ENCODE measurements at regions not wholly inside any gene's neighbourhood (a gene's known extent, or its start where the extent isn't known, plus 50 kb on each side); places are given as distances from the start of the nearest gene placed in this dataset.
"Not testable (repeated sequence)": the region's sequence is repeated elsewhere in the genome, so short reads cannot be mapped to it uniquely, and the experiment has no call there.

GRCh38 chr12:82529101-82529500, 157.6 kb upstream of the TMTC2 start:
- no peak for DNase-seq

DNA sequence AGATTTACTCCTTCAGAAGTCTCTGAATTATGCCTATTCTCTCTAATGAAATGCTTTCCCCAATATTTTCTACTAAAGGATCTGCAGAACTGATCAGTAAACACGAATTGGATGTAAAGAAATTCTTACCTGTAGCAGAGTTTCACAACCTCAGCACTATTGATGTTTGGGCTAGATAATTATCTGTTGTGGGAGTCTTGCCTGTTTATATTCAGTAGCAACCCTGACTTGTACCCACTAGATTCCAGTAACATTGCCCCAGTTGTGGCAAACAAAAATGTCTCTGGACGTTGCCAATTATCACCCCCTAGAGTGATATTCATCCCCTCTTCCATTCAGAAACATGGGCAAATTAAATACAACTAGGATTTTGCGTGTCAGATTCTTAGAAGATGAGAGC, 156.8 kb upstream of the TMTC2 start:
- DNase-seq, result no peak

GRCh38 chr12:82530394-82530793, 156.3 kb upstream of the TMTC2 start:
- no peak for DNase-seq

DNA sequence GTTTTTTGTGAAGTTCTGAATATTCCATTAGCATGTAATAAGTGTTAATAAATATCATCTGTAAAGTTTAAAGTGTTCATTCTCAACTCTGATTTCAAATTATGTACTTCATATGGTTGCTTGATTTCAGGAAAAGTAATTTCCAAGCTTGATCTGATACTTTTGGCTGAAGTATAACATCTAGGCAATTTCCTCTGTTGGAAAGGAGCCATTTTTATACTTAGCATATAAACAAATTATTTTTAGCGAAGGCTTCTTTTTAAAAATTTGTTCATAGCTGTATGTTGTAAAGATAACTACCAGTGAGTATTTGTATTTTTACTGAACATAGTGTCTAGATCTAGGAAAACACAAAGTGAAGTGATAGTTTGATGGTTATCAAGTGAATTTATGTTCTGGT, 153.4 kb upstream of the TMTC2 start:
- no peak for DNase-seq

- DNase-seq, result no peak
Observed at GRCh38 chr12:82537436-82537835, 149.3 kb upstream of the TMTC2 start.

GRCh38 chr12:82554529-82554928, 132.2 kb upstream of the TMTC2 start:
- no peak for DNase-seq

DNA sequence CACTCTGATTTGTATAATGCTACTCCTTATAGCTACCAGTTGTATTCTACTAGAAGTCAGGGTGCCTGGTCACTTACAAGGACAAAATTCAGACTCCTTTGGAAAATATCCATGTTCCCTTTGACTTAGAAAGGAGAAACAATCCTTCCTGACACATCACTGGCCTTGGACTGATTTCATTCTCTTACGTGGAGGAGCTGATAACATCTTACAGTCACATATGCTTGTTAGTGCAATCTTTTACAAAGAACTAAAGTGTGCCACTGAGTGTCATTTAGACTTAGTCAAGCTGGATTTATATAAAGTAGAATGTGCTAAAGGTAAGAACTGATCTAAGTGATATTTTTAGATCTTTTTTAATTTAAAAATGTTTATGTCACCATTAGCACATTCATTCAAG, 131.0 kb upstream of the TMTC2 start:
- DNase-seq, result no peak

DNA sequence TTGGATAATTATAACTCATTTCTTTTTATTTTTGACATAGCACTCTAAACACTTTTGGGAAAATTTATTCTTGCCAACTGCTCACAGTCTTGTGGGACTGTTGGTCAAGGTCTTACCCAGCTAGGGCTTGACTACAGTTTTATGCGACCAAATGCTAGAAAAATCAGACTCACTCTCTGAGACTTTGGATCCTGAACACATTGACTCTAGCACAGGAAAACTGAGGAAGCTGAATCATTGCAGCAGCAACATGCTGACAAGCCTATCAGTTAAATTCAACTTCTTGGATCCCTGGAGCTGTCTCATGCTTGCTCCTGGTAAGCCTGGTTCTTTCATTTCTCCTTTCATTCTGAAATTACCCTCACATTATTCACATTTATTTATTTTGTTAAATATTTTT, 120.7 kb upstream of the TMTC2 start:
- no peak for DNase-seq

DNA sequence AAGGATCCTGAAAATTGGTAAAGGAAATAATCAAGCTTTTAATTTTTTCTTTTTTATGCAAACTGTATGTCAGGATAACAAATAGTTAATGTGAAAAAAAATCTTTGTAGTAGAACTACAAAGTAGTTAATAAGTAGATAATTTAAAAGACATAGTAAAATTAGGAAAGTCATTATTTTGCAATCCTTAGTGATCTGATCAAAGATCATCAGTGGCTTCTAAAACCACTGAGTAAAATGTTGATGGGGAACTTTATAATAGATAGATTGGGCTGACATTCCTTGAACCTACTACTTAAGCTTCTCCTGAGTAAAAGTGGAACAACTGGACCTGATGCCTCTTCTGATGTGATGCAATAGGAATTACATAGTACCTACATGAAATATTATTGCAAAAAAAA, 119.0 kb upstream of the TMTC2 start:
- no peak for DNase-seq

DNA sequence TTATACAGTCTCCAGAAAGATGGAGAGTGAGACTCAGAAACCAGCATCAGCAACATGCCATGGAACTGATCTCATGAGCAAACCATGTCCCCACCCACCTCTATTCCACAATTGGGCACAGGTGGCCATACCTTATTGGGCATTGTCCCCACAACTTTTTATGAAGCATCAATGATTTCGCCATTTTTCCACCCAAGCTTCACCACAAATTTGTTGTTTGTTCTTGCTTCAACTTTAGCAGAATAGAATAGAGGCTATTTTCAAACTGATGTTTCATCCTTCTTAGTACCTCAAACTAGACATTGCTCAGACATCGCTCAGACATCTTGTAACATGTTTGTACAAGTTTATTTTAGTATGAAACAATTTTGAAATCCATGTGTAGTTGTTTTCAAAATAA, 112.5 kb upstream of the TMTC2 start:
- DNase-seq, result no peak

DNA sequence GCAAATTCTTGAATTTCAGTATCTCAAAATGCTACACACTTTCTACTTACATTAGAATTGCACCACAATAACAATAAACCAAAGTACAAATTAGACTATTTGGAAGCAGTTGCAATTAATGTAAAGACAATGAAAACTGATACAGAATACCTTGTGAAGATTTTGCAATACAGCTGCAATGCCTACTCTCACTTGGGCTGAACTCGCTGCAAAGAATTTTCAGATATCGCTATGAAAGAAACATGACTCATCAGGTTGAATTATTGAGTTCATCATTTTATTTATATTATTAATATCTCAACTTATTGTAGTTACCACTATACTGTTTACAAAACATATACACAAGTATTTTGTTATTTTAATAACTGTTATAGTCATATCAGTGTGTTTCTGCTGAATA, 108.0 kb upstream of the TMTC2 start:
- DNase-seq, result no peak

DNA sequence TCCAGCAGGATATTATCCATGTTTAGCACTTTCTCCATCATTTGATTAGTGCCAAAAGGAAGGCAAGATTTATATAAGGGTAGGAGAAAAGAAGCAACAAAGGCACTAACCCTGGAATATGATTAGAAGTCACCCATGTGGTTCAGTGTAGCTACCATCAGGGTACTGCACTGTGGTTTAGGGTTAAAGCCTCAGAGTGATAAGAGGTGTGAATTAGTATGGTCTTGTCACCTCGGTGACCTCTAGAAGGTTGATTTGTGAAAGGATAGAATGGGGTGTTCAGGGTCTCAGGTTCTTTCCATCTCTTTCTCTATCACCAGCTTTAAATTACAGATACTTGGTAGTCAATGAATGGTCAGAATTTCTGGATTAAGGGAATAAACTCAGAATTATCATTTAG, 103.0 kb upstream of the TMTC2 start:
- no peak for DNase-seq

DNA sequence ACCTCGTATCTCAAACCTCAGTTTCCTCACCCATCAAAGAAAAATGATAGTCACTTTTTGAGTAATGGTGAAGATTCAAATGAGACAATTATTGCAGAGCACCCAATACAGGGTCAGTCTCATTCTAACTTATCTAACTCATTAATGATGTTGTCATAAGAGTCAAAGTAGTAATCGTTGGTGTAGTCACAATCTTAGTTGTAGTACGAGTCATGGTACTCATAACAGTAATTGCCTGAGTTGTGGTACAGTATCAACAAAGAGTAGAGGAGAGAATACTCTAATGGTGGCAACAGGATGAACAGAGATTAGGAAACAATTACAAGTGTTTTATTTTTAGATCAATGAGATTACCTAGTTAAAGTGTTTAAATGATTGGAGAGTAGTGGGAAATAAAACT, 93.6 kb upstream of the TMTC2 start:
- DNase-seq, result no peak

DNA sequence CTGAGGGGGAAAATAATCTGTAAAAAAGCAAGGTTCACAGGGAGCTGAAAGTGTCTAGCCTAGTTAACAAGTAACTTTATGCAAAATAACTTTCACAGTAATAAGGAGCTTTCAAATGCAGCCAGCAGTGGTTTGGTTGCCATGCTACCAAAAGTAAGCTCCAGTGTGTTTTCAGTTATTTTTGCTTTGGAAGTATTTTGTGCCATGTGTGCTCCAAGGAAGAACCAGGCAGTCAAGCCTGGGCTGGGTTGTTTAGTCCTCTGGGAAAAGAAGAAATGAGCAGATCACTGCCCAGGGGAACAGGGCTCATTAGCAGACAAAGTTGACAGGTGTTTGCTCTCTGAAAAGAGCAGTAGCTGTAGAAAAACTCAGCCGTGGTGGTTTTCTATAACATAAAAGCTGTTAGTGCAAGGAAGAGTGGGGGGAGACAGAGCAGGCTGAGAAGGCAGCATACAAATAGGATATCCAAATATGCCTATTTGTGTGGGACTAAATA, 92.8 kb upstream of the TMTC2 start:
- no peak for DNase-seq

GRCh38 chr12:82595941-82596340, 90.8 kb upstream of the TMTC2 start:
- no peak for DNase-seq

- no peak for DNase-seq
Observed at GRCh38 chr12:82596483-82596882, 90.2 kb upstream of the TMTC2 start.

DNA sequence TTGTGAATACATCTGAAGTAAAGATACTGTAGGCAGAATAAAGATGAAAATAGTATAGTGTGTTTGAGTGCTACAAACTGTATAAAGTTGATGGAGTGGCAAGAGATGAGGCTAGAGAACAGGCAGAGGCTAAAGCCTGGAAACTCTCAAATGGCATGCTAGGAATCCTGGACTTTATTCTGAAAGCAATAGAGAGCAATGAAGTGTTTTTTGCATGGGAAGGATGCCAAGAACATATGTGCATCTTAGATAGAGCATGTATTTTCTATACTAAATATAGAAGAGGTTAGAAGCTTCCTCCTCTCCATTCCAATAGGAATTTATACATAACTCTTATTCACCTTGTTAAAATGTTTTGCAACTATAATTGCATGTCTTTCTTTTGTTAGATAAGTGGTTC, 86.3 kb upstream of the TMTC2 start:
- no peak for DNase-seq

GRCh38 chr12:82603647-82604046, 83.1 kb upstream of the TMTC2 start:
- DNase-seq, result not testable (repeated sequence)

DNA sequence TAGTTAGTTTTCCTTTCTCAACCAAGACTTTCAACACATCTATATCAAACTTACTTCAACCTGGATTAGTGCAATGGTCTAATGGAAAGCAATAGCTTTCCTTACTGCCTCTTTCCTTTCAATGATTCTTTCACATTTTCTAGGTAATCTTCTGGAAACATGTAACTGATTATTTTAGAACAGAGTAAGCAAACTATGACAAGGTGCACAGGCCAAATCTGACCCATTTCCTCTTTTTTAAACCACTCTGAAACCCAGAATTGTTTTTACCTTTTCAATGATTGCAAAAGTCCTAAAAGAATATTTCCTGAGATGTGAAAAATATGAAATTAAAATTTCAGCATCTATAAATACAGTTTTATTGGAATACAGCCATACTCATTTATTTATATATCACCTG, 81.6 kb upstream of the TMTC2 start:
- DNase-seq, result no peak

- DNase-seq, result no peak
Observed at GRCh38 chr12:82608706-82609105, 78.0 kb upstream of the TMTC2 start.

- no peak for DNase-seq
Observed at GRCh38 chr12:82609234-82609914, 77.3 kb upstream of the TMTC2 start.

DNA sequence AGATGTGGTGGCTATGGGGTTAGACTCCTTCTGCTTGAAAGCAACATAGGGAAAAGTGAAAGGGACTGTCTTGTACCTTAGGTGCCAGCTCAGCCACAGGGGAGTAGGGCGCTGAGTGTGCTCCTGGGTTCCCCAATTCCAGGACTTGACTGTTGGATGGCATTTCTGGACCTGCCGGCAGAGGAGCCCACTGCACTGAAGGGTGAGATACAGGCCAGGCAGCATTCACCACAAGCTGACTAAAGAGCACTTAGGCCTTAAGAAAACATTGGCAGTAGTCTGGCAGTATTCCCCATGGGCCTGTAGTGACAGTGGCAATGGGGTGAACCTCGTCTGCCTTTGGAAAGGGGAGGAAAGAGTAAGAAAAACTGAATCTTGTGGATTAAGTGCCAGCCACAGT, 67.1 kb upstream of the TMTC2 start:
- no peak for DNase-seq

DNA sequence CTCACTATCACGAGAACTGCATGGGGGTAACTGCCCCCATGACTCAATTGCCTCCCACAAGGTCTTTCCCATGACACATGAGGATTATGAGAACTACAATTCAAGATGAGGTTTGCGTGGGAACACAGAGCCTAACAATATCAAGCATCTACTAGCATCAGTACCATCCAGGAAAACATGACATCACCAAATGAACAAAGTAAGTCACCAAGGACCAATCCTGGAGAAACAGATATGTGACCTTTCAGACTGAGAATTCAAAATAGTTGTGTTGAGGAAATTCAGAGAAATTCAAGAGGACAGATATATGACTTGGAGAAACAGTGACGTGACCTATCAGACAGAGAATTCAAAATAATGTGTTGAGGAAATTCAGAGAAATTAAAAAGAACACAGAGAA, 65.8 kb upstream of the TMTC2 start:
- no peak for DNase-seq

GRCh38 chr12:82625523-82625922, 61.2 kb upstream of the TMTC2 start:
- DNase-seq, result peak; percentile 60

DNA sequence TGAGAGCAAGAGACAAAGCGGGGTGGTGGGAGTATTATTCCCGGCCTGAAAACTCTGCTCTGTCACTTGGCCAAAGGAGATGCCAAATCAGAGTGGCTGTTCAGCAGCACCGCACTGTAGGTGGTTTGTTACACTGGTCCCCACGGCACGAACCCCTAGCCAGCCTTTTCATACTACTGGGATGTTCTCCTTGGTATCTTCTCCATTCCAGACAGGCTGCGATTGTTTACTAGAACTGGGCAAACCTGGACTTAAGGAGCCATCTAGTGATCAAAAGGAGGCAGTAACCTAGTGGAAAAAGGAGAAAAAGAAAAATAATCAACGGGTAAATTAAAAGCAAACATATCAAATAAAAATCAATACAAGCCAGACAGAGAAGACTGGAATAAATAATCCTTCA, 58.9 kb upstream of the TMTC2 start:
- no peak for DNase-seq
